ENCODE measurements at regions not wholly inside any gene's neighbourhood (a gene's known extent, or its start where the extent isn't known, plus 50 kb on each side); places are given as distances from the start of the nearest gene placed in this dataset.

DNA sequence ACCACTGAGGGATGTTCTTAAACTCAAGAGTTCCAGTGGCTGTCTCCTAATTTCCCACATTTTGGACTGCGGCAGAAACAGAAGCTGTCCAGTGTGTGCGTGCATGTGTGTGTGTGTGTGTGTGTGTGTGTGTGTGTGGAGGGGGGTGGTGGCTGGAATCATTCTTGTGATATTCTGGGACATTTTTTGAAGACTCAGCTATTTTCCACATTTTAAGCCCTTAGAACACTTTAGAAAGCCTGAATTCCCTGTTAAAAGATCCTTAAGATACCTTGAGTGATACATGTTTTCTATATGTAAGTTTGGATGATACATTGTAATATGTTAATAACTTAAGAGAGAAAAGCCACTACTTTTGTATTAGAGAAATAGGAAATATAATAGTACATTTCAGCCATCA is 636.4 kb downstream of the PLPP3 start:
- no peak overlapping the region for H3K9ac ChIP-seq (ENCODE audit: insufficient read depth in 1 of 2, low read length in 2 of 2)
- no peak overlapping the region for H3K4me3 ChIP-seq
- ATAC-seq (ENCODE audit: insufficient read depth, low FRiP score) (no peak), DNase-seq (no peak)
- H3K9me3 ChIP-seq (ENCODE audit: control insufficient read depth in 4 of 4, insufficient read depth in 3 of 4, low read length in 3 of 4) = peaks cover 0 to 2% (median 0%) of the 10 kb centered on the region in 4 donors
- no peaks in the 10 kb centered on the region for H3K36me3 ChIP-seq (ENCODE audit: control insufficient read depth in 4 of 4, insufficient read depth in 4 of 4, low read length in 4 of 4)
- TF ChIP-seq, protein P1, sequence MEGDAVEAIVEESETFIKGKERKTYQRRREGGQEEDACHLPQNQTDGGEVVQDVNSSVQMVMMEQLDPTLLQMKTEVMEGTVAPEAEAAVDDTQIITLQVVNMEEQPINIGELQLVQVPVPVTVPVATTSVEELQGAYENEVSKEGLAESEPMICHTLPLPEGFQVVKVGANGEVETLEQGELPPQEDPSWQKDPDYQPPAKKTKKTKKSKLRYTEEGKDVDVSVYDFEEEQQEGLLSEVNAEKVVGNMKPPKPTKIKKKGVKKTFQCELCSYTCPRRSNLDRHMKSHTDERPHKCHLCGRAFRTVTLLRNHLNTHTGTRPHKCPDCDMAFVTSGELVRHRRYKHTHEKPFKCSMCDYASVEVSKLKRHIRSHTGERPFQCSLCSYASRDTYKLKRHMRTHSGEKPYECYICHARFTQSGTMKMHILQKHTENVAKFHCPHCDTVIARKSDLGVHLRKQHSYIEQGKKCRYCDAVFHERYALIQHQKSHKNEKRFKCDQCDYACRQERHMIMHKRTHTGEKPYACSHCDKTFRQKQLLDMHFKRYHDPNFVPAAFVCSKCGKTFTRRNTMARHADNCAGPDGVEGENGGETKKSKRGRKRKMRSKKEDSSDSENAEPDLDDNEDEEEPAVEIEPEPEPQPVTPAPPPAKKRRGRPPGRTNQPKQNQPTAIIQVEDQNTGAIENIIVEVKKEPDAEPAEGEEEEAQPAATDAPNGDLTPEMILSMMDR (IDR thresholded peaks at IDR 0.05; ENCODE audit: control extremely low read depth, extremely low read depth) = no peak
- WGBS, 2 donors = 84 to 100% methylated on average over 2 of the region's 2 CpGs
- H3K27ac ChIP-seq (ENCODE audit: low read depth in 1 of 2, low read length in 1 of 2) = no peak overlapping the region
- H3K4me1 ChIP-seq (ENCODE audit: control insufficient read depth in 5 of 5, insufficient read depth in 5 of 5, low read length in 5 of 5) = peaks cover 0 to 4% (median 0%) of the 10 kb centered on the region in 5 donors
- H3K27me3 ChIP-seq (ENCODE audit: control insufficient read depth in 3 of 3, insufficient read depth in 3 of 3, low read length in 2 of 3) = no peaks in the 10 kb centered on the region

DNA sequence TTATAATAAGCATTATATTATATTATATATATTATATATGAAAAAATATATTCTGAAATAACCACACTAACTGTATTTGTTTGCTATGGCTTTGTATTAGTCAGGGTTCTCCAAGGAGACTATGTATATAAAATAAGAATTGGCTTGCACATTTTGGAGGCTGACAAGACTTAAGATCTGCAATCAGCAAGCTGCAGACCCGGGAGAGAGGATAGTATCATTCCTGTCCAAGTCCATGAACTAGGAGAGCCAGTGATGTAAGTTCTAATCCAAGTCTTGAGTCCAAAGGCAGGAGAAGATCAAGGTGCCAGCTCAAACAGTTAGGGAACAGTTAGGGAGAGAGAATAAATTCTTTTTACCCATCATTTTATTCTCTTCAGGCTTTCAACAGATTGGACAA is 639.5 kb downstream of the PLPP3 start:
- no peaks in the 10 kb centered on the region for H3K27me3 ChIP-seq (ENCODE audit: control insufficient read depth in 3 of 3, insufficient read depth in 3 of 3, low read length in 2 of 3)
- H3K4me1 ChIP-seq (ENCODE audit: control insufficient read depth in 5 of 5, insufficient read depth in 5 of 5, low read length in 5 of 5) = peaks cover 0 to 4% (median 0%) of the 10 kb centered on the region in 5 donors
- DNase-seq (no peak), ATAC-seq (ENCODE audit: insufficient read depth, low FRiP score) (no peak)
- no peak overlapping the region for H3K9ac ChIP-seq (ENCODE audit: insufficient read depth in 1 of 2, low read length in 2 of 2)
- no peak overlapping the region for H3K4me3 ChIP-seq
- TF ChIP-seq, protein P1 (IDR thresholded peaks at IDR 0.05; ENCODE audit: control extremely low read depth, extremely low read depth) = no peak
- H3K9me3 ChIP-seq (ENCODE audit: control insufficient read depth in 4 of 4, insufficient read depth in 3 of 4, low read length in 3 of 4) = peaks cover 0 to 2% (median 0%) of the 10 kb centered on the region in 4 donors
- no peak overlapping the region for H3K27ac ChIP-seq (ENCODE audit: low read depth in 1 of 2, low read length in 1 of 2)
- whole genome bisulfite sequencing, 2 donors = 80 to 91% methylated on average over 1 of the region's 1 CpG
- H3K36me3 ChIP-seq (ENCODE audit: control insufficient read depth in 4 of 4, insufficient read depth in 4 of 4, low read length in 4 of 4) = no peaks in the 10 kb centered on the region

DNA sequence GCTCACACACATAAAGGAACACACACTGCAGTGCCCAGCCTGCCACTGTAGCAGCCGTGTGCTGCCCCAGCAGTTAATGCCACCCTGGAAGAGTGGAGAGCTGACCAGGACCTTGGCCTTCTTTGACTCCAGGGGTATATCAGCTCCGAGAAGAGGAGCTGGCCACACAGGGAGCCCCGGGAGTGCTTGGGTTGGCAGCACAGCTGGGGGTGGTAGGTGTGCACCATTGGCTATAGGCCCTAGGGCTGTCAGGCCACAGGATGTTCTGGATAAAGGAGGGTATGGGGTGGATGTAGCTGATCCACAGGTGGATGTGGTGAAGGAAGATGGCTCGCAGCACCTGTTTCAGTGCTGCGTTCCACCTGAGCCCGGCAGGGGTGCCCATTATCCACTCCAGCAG is 640.5 kb downstream of the PLPP3 start:
- TF ChIP-seq, protein P1 (IDR thresholded peaks at IDR 0.05; ENCODE audit: control extremely low read depth, extremely low read depth) = no peak
- Histone ChIP-seq H3K36me3 (ENCODE audit: control insufficient read depth in 4 of 4, insufficient read depth in 4 of 4, low read length in 4 of 4) (no peaks in the 10 kb centered on the region), H3K27ac (ENCODE audit: low read depth in 1 of 2, low read length in 1 of 2) (no peak overlapping the region), H3K9me3 (ENCODE audit: control insufficient read depth in 4 of 4, insufficient read depth in 3 of 4, low read length in 3 of 4) (peaks cover 0 to 2% (median 0%) of the 10 kb centered on the region in 4 donors), H3K4me1 (ENCODE audit: control insufficient read depth in 5 of 5, insufficient read depth in 5 of 5, low read length in 5 of 5) (peaks cover 0 to 4% (median 0%) of the 10 kb centered on the region in 5 donors), H3K4me3 (no peak overlapping the region), H3K9ac (ENCODE audit: insufficient read depth in 1 of 2, low read length in 2 of 2) (no peak overlapping the region), H3K27me3 (ENCODE audit: control insufficient read depth in 3 of 3, insufficient read depth in 3 of 3, low read length in 2 of 3) (no peaks in the 10 kb centered on the region)
- no peak for ATAC-seq (ENCODE audit: insufficient read depth, low FRiP score)
- DNase-seq = no peak
- WGBS, 2 donors = 92 to 96% methylated on average over 6 of the region's 6 CpGs

DNA sequence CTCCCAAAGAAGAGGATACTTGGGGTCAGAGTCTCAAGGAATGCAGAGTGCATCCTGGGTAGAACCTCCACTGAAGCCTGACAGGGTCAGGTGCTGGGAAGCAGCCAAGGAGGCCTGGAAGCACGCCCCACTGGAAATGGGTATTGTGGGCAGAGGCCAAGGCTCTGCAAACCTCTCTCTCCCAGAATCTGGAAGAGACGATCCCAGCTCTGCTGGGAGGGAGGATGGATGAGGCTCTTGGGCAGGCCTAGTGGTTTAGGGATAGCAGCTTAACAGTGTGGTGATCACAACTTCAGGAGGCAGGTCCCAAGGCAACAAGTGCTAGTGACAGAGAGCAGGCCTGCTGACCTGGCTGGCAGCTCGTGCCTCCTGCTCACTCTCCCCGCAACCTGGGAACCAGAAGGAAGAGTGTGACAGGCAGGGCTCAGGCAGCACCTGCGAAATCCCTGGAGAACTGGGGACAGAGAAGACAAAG is 641.0 kb downstream of the PLPP3 start:
- Histone ChIP-seq H3K4me3 (no peak overlapping the region), H3K36me3 (ENCODE audit: control insufficient read depth in 4 of 4, insufficient read depth in 4 of 4, low read length in 4 of 4) (no peaks in the 10 kb centered on the region), H3K9me3 (ENCODE audit: control insufficient read depth in 4 of 4, insufficient read depth in 3 of 4, low read length in 3 of 4) (peaks cover 0 to 2% (median 0%) of the 10 kb centered on the region in 4 donors), H3K9ac (ENCODE audit: insufficient read depth in 1 of 2, low read length in 2 of 2) (no peak overlapping the region), H3K27me3 (ENCODE audit: control insufficient read depth in 3 of 3, insufficient read depth in 3 of 3, low read length in 2 of 3) (no peaks in the 10 kb centered on the region), H3K27ac (ENCODE audit: low read depth in 1 of 2, low read length in 1 of 2) (no peak overlapping the region), H3K4me1 (ENCODE audit: control insufficient read depth in 5 of 5, insufficient read depth in 5 of 5, low read length in 5 of 5) (peaks cover 0 to 4% (median 0%) of the 10 kb centered on the region in 5 donors)
- WGBS, 2 donors = 83 to 85% methylated on average over 5 of the region's 5 CpGs
- TF ChIP-seq, protein P1 (IDR thresholded peaks at IDR 0.05; ENCODE audit: control extremely low read depth, extremely low read depth) = no peak
- DNase-seq (no peak), ATAC-seq (ENCODE audit: insufficient read depth, low FRiP score) (no peak)
